ENCODE measurements at regions not wholly inside any gene's neighbourhood (a gene's known extent, or its start where the extent isn't known, plus 50 kb on each side); places are given as distances from the start of the nearest gene placed in this dataset.

- TF ChIP-seq CTCF (IDR thresholded peaks at IDR 0.05; ENCODE audit: low read depth, low read length): no peak
- no peak for DNase-seq (ENCODE audit: low read depth in 1 of 2, low spot score in 1 of 2)
- H3K4me3 ChIP-seq: no peak overlapping the region
- H3K27ac ChIP-seq: no peak overlapping the region
- H3K36me3 ChIP-seq: no peaks in the 10 kb centered on the region
- no peaks in the 10 kb centered on the region for H3K4me1 ChIP-seq (ENCODE audit: low read depth)
- peaks cover 25% of the 10 kb centered on the region for H3K27me3 ChIP-seq
- no peaks in the 10 kb centered on the region for H3K9me3 ChIP-seq (ENCODE audit: low read depth)
Measured at GRCh38 chr5:1657161-1657741, 133.5 kb upstream of the LPCAT1 start.

GRCh38 chr5:1656271-1656975 is 132.7 kb upstream of the LPCAT1 start:
- no peak overlapping the region for H3K4me3 ChIP-seq
- no peak for DNase-seq (ENCODE audit: low read depth in 1 of 2, low spot score in 1 of 2)
- no peaks in the 10 kb centered on the region for H3K9me3 ChIP-seq (ENCODE audit: low read depth)
- H3K36me3 ChIP-seq: no peaks in the 10 kb centered on the region
- no peak for TF ChIP-seq CTCF (IDR thresholded peaks at IDR 0.05; ENCODE audit: low read depth, low read length)
- no peak overlapping the region for H3K27ac ChIP-seq
- no peaks in the 10 kb centered on the region for H3K4me1 ChIP-seq (ENCODE audit: low read depth)
- H3K27me3 ChIP-seq: peaks cover 28% of the 10 kb centered on the region

GRCh38 chr5:1655496-1656270 is 131.9 kb upstream of the LPCAT1 start:
- DNase-seq (ENCODE audit: low read depth in 1 of 2, low spot score in 1 of 2): no peak
- Histone ChIP-seq H3K27me3 (peaks cover 28% of the 10 kb centered on the region), H3K27ac (no peak overlapping the region), H3K4me3 (no peak overlapping the region), H3K9me3 (ENCODE audit: low read depth) (no peaks in the 10 kb centered on the region), H3K36me3 (no peaks in the 10 kb centered on the region), H3K4me1 (ENCODE audit: low read depth) (no peaks in the 10 kb centered on the region)
- no peak for TF ChIP-seq CTCF (IDR thresholded peaks at IDR 0.05; ENCODE audit: low read depth, low read length)

GRCh38 chr5:1654786-1655495 is 131.2 kb upstream of the LPCAT1 start:
- H3K4me3 ChIP-seq: no peak overlapping the region
- TF ChIP-seq CTCF (IDR thresholded peaks at IDR 0.05; ENCODE audit: low read depth, low read length): no peak
- H3K9me3 ChIP-seq (ENCODE audit: low read depth): no peaks in the 10 kb centered on the region
- no peaks in the 10 kb centered on the region for H3K36me3 ChIP-seq
- H3K27ac ChIP-seq: no peak overlapping the region
- no peak for DNase-seq (ENCODE audit: low read depth in 1 of 2, low spot score in 1 of 2)
- peaks cover 29% of the 10 kb centered on the region for H3K27me3 ChIP-seq
- no peaks in the 10 kb centered on the region for H3K4me1 ChIP-seq (ENCODE audit: low read depth)

All from cardiac muscle cell (in vitro differentiated cells and primary cell).